ENCODE measurements at regions not wholly inside any gene's neighbourhood (a gene's known extent, or its start where the extent isn't known, plus 50 kb on each side); places are given as distances from the start of the nearest gene placed in this dataset.

DNA sequence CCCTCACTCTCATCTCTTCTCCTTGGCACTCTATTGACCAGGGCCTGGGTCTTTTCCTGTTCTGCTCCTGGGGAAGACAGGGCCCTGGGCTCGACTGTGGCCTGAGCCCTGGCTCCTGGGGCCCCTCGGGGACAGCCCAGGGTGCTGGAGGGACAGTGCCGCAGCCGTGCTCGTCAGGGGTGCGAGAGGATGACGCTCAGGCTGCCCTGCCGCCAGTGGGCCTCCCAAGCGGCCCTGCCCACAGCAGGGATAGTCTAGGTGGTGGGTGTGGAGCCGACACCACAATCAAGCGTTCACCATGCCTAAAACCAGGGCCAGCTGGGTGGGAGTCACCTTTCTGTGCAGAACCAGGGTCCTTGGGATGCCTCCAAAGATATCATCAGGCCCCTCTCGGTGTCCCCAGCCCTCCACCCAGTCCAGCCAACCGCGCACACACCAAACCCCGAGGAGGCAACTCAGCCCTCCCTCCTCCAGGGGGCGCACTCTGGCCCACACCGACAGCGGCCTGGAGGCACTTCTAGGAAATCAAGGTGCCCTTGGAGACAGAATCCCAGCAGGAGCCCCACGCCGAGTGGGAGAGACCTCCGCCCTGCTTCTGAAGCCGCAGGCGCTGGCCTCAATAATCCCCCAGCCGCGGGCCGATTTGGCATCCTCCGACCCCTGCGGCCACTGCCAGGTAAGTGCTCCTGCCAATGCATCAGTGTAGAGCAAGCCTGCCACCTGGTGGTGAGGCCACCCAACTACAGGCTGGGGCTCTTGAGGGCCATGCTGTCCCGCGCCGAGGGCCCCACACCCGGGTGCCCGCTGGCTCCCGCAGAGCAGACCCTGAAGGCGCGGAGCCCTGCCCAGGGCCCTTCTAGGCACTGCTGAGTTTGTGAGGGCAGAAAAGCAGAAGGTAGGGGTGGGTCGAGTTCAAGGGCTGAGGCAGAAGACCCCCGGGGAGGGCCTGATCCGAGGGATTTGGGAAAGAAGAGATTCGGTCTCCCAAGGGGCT is 496.4 kb downstream of the BUD13 start:
- DNase-seq: peak; percentile 32

DNA sequence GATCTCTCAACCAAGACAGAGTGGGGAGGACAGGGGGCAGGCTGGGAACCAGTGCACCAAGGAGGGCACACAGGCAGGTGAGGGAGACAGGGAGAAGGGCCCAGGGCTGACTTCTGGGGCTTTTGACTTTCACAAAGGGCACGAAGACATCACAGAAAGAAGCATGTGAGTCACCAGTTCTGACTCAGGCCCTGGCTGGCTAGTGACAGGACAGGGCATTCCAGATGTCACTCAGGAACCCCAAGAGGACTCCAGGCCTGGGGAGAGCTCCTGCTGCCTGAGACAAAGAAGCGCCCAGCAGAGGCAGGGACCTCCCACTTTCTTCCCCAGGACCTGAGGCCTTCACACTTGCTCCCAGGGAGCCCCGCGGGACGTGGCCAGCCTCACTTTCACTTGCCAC is 497.2 kb downstream of the BUD13 start:
- DNase-seq: no peak

DNA sequence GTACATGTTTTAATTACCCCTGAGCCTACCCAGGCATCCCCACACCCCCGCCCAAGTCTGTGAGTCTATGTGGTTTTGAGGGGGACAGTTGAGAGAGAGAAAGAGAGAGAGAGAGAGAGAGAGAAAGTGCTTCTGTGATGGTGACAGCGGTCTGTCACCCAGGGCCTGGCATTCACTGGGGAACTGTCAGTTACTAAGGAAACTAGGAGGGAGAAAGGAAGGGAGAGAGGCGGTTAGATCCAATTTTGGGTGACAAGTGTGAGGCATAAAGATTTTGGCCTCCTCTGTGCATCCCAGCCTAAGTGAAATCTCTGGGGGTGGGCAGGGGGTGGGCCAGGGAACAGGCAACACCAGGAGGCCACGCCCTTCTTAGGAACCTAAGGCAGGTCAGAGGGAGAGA is 498.3 kb downstream of the BUD13 start:
- no peak for DNase-seq

DNA sequence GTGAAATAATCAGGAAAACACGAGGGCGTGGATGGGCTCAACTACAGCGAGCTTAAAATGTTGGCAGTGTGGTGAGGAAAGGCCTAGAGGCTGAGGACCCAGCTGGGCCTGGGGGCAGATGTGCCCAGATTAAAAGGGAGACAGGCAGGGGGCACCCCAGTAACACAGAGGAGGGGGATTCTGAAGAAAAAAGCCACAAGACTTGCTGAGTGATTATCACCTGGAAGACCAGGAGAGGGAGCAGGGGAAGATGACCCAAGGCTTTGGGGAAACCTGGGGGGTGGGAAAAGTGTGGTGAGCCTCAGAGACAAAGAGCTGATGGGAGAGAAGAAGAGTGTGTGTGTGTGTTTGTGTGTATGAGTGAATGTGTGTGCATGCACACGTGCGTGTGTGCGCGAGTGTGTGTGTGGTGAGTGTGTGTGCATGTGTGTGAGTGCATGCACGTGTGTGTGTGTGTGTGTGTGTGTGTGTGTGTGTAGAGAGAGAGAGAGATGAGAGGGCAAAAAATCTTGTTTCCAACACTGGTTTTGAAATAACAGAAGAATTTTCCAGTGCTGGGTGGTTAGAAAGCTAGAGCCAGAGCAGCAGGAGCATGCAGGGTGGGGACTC is 500.5 kb downstream of the BUD13 start:
- no peak for DNase-seq

DNA sequence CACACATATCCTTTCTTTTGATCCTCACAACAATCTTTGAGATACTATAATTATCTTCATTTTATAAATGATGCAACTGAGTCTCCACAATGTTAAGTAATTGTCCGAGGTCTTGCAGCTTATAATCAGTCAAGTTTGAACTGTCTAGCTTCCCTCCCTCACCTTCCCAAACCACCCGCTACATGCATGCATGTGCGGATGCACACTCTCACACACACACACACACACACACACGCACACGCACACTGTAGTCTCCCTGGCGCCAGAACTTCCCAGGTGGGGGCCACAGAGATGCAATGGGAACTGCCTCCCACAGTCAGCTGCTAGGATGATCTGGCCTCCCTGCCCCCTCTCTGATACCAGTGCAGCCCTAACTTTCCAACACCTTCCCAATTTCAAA is 501.3 kb downstream of the BUD13 start:
- no peak for DNase-seq

DNA sequence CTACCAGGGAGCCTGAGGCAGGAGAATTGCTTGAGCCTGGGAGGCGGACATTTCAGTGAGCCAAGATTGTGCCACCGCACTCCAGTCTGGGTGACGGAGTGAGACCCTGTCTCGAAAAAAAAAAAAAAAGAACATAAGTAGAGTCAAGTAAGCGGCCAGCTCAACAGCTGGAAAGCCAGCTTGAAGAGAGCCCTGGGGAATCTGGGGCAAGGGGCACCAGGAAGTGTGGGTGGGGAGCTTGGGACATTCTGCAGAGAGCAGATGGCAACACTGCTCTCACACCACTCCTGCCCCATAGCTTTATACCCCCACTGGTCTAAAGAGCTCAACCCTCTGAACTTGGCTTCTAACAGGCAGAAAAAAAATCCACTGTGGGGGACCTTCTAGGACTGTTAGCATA is 505.6 kb downstream of the BUD13 start:
- no peak for DNase-seq

DNA sequence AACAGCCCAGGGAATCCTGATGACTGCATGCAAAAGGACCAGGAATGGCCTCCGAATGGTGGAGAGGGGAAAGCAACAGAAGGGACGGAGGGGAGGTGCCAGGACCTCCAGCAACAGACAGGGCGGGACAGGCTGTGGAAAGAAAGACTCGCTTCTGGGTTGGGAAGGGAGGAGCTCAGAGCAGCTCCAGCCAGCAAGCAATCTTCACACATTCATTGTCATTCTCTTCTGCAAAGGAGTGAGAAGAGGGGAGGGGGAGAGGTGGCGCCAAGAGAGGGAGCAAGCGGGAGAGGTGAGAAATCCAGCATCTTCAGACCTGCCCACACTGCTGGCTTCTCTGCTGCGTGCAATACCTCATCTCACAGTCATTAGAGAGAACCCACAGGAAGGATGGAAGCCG is 509.0 kb downstream of the BUD13 start:
- DNase-seq: no peak

DNA sequence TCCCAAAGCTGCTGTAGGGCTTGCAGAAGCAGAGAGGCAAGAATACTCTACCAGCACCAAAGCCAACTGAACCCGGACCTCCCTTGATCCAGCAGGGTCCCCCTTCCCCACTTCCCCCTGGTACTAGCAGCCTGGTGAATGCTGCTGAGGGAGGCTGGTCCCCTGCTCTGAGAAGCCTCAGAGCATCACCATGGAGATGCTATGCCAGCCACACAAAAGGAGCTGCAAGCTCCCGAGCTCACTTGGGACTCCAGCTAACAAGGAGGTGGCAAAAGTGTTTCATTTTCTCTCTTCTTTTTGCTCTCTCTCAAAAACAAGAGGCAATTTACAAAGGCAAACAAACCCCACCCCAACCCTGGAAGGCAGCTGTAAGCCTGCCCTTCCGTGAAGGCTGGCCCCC is 509.8 kb downstream of the BUD13 start:
- DNase-seq: peak; percentile 17

DNA sequence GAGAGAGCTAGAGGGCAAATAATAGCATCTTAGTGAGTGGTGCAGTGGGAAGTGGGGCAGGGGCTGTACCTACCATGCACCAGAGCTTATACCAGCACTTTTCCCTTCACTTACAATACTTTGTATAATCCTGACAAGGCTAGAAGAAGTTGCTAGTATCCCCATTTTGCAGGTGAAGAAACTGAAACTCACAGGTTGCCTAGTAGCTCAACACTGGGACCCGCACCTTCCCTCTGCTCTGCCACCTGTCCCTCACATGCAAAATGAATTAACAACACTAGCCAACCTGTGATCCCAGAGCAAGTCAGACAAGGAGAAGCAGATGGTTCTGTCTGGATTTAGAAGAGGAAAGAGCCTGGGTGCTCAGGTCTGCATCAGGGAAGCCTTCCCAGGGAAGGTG is 510.4 kb downstream of the BUD13 start:
- no peak for DNase-seq

DNA sequence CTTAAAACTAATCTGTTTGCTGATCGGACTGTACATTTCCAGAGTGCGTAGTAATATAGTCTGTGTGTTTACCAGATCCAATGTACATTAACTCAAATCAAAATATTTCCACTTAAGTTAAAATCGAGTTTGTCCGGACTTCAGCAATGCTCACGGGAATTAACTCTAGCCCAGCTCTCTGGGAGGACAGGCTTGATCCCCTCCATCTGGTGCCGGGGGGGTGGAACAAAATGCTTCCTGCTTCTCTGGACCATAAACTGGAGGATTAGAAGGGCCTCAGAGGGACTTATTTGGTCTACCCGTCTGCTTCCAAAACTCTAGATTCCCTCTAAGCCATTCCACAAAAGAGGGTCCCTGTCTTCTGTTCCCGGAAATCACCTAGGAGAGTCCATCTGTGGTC is 511.2 kb downstream of the BUD13 start:
- DNase-seq: no peak

DNA sequence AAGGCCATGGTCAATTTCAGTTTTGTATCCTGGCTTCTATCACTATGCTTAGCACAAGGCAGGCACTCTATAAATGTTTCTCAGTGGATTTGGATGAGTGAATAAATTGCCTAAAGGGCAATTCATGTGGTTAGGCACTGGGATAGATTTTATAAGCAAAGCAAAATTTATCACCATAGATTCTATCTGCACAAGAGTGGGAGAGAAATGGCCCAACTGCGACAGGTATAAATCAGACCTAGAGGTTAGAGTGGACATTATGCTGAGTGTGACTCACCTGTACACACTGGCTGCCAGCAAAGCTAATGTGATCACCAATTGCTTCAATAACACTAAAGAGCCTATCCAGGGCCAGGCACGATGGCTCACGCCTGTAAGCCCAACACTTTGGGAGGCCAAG is 514.0 kb downstream of the BUD13 start:
- no peak for DNase-seq

DNA sequence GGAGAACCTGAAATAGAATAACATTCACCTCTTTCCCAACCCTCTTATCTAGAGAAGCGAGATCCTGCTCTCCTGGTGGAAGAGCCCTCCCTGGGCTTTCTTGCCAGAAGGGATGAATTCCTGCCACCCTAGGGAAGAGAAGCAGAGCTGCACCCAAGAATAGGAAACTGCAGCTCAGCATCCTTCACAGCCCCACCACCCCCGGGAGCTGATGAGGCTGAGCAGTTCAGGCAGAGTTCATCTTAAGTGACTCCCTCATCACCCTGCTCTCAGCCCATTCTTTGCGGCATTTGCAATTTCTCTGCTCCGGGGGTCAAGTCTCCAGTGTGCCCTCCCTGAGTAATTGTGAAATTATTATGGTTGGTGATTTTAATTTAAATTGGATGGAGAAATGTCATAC is 514.9 kb downstream of the BUD13 start:
- DNase-seq: no peak

DNA sequence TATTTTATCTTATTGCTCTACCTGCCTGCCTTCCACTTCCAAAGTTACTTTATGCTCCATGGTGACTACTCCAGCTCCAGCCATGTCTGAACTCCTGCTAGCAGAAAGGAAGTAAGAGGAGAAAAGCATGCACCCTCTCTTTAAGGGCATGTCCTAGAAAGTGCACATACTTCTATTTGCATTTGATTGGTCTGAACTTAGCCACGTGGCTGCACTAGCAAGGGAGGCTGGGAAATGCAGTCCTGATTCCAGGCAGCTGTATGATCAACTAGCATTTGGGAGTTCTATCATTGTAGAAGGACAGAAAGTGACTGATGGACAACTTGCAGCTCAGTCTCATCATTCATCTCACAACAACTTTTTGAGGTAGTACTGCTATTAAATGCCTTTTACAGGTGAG is 515.7 kb downstream of the BUD13 start:
- DNase-seq: no peak

DNA sequence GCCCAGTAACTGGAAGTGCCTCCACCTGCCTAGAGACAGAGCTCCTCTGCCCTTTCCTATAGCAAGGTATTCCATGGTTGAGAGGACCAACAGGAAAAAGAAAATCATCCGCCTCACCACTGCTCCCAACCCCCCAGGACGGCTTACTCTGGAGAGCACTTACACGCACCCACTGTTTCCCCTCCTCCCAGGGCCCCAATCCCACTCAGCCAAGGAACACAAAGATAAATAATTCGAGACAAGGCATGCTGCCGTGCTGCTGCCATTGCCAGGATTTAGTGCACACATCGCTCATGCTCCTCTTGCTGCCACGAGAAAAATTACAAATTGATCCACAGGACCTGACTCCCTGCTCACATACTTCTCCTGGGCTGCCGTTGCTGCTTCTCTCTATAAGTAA is 516.6 kb downstream of the BUD13 start:
- DNase-seq: no peak

DNA sequence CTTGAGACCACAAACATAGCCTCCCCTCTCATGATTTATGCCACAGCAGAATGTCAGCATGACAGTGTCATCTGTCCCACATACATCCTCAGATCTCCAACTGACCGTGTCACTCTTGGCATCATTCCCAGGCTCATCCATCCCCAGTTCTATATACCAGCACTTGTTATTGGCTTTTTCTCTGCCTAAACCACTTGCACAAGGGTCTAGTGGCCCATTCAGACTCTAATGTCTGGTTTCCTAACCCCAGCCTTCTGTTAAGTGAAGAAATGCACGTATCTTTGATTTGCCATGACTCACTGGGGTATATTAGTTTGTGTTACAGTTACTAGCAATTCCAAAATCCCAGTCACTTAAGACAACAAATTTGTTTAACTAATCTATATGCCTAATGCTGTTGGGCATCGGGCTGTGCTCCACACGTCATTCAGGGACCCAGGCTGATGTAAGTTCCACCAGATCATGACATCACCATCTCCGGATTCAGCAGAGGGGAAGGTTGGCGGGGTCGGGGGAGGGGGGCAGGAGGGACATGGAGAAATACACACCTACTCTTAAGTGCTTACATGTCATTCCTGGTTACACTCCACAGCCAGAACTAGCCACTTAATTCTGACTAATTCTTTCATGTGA is 517.4 kb downstream of the BUD13 start:
- DNase-seq: peak; percentile 41

DNA sequence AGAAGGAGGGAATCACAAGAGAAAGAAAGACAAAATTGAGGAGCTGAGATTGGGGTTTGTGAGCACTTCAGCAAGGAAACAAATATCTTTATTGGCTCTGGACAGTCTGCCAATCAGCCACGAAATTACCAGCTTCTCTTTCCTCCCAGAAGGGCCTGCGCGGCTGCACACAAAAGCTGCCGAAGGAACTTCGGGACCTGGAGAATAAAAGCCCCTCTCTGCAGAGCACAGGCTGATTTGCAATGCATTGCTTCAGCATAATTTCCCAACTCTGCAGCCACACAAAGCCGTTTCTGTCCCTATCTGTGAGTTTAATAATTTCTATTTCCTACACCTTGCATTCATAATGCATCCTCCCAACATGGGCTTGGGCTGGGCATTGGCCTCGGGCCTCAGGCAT is 522.6 kb downstream of the BUD13 start:
- DNase-seq: no peak

DNA sequence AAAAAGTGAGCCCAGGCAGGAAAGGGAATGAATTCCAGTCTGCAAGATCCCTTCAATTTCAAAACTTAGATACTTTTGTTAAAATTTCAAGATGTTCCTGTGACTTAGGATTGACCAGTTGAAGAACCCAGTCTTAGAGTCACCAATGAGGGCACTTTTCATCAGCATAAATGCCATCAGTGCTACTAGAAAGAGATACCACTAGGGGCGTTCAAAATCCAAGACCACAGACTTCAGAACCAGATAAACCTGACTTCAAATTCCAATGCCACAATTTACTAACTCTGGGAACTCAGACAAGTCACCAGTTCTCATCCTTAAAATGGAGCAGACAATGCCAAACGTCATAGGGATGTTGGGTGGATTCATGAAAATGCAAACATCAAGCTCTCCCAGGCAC is 523.2 kb downstream of the BUD13 start:
- no peak for DNase-seq

DNA sequence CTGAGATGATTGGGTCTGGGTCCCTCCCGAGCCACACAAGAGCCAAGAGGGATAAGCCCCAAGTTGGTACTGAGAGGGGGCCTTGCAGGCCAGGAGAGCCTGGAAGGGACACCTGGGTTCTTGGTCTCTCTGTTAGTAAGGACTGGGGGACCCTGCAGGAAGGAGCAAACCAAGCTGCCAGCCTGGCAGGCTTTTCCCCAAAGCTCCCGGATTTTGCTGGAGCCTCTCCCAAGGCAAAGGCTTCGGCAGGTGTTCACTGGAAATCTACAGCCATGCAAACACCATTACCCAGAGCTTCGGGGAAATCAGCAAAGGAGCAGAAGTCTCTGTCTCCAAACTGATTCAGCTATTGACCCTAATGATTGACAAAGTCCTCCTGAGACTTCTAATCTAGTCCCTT is 527.9 kb downstream of the BUD13 start:
- DNase-seq: no peak

DNA sequence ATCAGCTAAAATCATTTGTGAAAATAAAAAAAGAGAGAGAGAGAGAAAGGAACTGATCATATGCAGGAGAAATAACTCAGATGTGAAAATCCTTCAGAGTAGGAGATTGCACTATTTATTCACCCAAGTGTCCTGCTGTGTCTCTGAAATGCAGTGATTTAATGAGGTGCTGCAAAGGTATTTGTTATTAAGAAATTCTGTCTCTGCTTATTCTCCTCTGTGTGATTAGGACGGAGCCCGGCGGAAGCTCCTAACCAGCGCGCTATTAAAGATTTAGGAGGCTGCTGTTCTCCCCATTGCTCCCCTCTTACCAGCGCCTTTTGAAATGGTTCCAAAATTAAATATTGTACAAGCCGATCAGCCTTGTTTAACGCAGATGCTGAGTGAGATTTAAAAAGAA is 528.3 kb downstream of the BUD13 start:
- no peak for DNase-seq

DNA sequence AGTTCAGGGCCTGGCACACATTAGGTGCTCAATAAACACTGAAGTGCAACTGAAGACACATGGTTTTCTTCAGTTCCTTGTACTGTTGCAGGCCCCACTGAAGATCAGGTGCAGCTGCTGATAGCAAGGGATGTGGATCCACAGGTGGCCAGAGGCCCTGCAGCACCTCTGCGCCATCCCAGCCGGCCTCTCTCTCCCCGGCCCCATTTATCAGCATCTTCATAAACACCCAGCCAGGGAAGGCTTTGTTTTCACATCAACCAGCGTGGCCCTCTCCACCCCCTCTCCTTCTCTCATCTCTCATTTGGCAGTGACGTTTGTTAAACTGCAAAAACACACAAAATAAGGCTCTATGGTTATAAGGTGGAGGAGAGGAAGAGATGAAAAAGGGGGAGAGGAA is 528.8 kb downstream of the BUD13 start:
- DNase-seq: no peak

DNA sequence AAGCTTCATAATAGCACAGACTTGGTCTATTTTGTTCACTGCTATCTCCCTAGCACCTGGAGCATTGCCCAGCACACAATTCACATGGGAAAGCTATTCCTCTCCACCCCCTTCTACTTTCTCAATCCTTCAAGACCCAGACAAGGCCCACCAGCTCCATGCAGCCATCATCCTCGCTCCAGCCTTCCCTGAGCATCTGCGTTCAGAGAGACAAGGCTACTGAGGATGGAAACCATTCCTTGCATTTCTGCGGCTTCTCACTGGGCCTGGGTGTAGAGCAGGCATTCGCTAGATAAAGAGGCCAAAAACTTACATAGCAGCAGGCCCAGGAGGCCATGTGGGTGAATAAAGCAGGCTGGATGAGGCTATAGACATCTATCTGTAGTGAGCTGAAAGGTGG is 530.8 kb downstream of the BUD13 start:
- no peak for DNase-seq

DNA sequence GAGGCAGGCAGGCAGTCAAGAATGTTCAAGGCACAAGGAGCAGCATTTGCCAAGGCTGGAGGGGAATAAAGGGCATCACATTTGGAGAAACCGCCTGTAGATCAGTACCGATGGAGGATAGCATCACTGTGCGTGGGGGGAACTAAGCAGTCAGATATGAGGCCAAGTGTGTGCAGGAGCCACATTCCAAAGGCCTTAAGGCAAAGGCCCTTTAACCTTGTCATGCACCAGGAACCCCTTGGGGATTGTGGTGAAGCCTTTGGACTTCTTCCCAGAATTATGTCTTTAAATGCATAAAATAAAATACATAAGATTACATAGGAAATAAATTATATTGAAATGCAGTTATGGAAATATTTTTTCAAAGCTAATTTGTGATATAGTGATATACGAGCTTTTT is 532.1 kb downstream of the BUD13 start:
- no peak for DNase-seq

DNA sequence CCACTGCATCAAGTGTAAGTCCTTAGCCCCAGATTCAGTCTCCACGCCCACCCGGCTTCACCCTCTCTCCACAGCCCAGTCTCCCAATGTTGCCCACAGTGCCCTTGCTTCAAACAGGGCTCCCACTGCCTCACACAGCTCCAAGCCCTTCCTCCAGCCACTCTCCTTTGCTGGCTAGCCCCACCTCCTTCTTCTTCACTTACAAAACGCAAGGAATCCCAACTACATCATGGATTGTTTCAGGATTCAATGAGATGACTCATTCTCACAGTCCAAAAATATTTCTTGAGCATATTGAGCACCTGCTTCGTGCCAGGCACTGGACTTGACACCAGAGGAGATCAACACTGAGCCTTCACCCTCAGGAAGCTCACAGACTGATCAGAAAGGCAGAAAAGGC is 533.5 kb downstream of the BUD13 start:
- no peak for DNase-seq

DNA sequence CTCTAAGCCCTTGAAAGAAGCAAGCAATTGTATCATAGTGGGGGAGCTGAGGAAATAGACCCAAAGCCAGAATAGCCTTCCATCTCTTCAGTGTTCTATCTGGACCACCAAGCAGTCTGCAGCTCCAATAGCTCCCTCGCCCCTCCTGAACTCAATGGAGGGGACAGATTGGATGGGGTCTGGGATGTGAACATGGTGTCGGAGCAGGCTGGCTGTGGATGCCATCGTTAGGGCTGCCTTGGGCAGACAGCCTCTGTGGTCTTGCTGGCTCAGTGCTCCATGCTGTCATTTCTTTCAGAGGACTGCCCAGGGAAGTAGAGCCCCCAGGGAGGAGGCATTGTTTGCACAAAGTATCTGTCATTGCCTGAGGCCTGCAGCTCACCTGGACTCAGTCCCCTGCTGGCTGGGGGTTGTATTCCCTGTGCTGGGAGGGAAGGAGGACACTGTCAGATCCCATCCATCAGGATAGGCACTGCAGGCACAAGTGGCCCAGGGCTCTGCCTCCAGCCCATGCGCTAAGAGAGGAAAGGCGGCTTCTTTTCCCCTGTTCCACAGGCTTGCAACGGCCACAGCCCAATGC is 537.7 kb downstream of the BUD13 start:
- no peak for DNase-seq
